Tibial nerve (tissue), 3 donors: ENCODE measurements at regions not wholly inside any gene's neighbourhood (a gene's known extent, or its start where the extent isn't known, plus 50 kb on each side); places are given as distances from the start of the nearest gene placed in this dataset.

Source experiments
- POLR2A ChIP-seq, 2 donors: fragments of 450-650 bp; IDR thresholded peaks; one replicate each; pipeline ENCODE4 v1.6.1; 2017; ENCODE audit warnings: antibody characterized with exemption in 2 of 2, mild to moderate bottlenecking in 2 of 2, moderate library complexity in 2 of 2
- TF ChIP-seq, protein P1 (sequence below), 5 experiments: fragments of 200-600 bp in 3 of 5; fragments of 450-650 bp in 2 of 5; sonication (generic) in 3 of 5; IDR thresholded peaks; one replicate each; pipeline ENCODE4 v1.5.1; 2016 to 2019; ENCODE audit warnings: antibody characterized with exemption in 5 of 5, mild to moderate bottlenecking in 3 of 5, moderate library complexity in 2 of 5

DNA sequence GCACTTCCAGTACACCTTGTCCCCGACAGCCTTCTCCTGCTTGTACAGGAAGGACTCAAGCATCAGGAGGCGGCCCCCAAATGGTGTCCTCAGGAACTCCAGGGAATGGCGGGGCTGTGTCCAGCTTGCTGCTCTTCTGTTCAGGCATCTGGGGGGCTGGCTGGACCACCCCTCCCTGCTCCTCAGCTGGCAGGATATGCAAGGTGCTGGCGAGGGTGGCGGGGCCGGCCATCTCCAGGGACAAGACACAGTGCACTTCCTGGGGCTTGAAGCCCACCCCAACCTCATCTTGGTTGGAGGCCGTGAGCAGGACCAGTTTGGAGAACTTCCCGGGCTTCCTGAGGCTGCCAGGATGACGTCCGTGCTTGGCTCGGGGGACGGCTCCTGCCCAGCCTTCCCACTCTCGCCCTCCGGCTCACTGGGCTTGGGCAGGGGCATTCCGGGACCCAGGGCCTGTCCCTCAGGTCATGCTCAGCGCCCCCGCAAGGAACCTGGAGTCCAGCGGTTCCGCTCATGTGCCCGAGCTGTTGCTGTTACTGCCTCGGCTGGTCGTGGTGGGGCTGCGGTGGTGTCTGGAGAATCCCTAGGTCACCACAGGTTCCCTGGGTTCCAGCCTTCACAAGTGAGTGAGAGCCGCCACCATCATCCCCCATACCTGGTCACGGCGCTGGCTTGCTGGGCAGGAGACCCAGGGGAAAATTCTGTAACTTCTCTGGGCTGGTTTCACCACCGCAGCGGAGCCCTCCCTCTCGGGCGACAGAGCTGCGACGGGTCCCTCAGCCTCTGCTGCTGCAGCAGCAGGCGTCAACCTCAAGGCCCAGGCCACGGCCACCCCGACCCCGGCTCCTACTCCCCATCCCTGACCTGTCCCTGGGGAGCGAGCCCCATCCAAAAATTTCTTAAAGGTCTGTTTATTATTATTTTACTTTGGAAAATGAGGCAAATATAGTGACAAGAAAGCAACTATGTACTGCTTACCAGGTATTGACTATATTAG is 82.8 kb upstream of the FXR1 start:
- TF ChIP-seq, protein P1, sequence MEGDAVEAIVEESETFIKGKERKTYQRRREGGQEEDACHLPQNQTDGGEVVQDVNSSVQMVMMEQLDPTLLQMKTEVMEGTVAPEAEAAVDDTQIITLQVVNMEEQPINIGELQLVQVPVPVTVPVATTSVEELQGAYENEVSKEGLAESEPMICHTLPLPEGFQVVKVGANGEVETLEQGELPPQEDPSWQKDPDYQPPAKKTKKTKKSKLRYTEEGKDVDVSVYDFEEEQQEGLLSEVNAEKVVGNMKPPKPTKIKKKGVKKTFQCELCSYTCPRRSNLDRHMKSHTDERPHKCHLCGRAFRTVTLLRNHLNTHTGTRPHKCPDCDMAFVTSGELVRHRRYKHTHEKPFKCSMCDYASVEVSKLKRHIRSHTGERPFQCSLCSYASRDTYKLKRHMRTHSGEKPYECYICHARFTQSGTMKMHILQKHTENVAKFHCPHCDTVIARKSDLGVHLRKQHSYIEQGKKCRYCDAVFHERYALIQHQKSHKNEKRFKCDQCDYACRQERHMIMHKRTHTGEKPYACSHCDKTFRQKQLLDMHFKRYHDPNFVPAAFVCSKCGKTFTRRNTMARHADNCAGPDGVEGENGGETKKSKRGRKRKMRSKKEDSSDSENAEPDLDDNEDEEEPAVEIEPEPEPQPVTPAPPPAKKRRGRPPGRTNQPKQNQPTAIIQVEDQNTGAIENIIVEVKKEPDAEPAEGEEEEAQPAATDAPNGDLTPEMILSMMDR (IDR thresholded peaks at IDR 0.05): no peak
- TF ChIP-seq POLR2A (IDR thresholded peaks at IDR 0.05): no peak
